HepG2 (cell line): ENCODE measurements at regions not wholly inside any gene's neighbourhood (a gene's known extent, or its start where the extent isn't known, plus 50 kb on each side); places are given as distances from the start of the nearest gene placed in this dataset.

Source experiments
- ATAC-seq: fragments of 200-7000 bp; cut with Tn5 transposase; 3 replicates; pipeline ENCODE4 v1.9.1; 2020; ENCODE audit warnings: mild to moderate bottlenecking, moderate library complexity
- BruUV-seq: library from RNA; stranded (reverse); fragments of 400-500 nt; replicated peaks from 2 replicates; lab custom pipeline; 2021; lab: Mats Ljungman, UMichigan
- CTCF ChIA-PET: fragments of 300-600 bp; formaldehyde crosslinking; extraction: SDS; loops from one replicate; lab custom pipeline; 2021; ENCODE audit warnings: low total read pairs, inconsistent platforms, low intra/inter-chr PET ratio; lab: Yijun Ruan, JAX
- POLR2A ChIA-PET: fragments of 350-600 bp; sonication (Branson Sonifier 250); formaldehyde crosslinking; loops from one replicate; lab custom pipeline; 2020; ENCODE audit warnings: antibody characterized with exemption, inconsistent platforms; lab: Yijun Ruan, JAX
- DNase-seq: peaks from one replicate; pipeline ENCODE4 v3.0.0-alpha.2; 2015; ENCODE audit warnings: low spot score
- FAIRE-seq: peaks from 3 replicates; lab custom pipeline; 2011; peaks lifted over from hg19 to GRCh38; lab: Jason Lieb, UNC
- H2AFZ ChIP-seq: one replicate; pipeline ENCODE4 v1.6.1; 2011; ENCODE audit warnings: low read length, inconsistent platforms
- H3K27ac ChIP-seq: fragments of 300-600 bp; 3 replicates; pipeline ENCODE4 v1.8.0; 2011; ENCODE audit warnings: mixed run types, mild to moderate bottlenecking, mixed read lengths, low read length, inconsistent platforms; ENCODE audit not compliant: insufficient read depth; ENCODE audit errors: extremely low read length
- H3K27me3 ChIP-seq, 2 experiments: fragments of 200-600 bp in 1 of 2; 2 replicates in 1 of 2; 3 replicates in 1 of 2; pipeline versions ENCODE4 v1.6.0 to v1.8.0; 2011; ENCODE audit warnings: low read length in 2 of 2, mild to moderate bottlenecking in 2 of 2, moderate library complexity in 2 of 2, inconsistent platforms in 1 of 2; ENCODE audit not compliant: insufficient read depth in 2 of 2, control insufficient read depth in 1 of 2
- H3K36me3 ChIP-seq, 2 experiments: fragments of 200-600 bp in 1 of 2; replicated peaks in 1 of 2; 2 replicates in 1 of 2; 3 replicates in 1 of 2; pipeline versions ENCODE4 v1.5.1 to v1.8.0; 2011; ENCODE audit warnings: low read length in 2 of 2, inconsistent platforms in 1 of 2; ENCODE audit not compliant: insufficient read depth in 2 of 2, control insufficient read depth in 1 of 2
- H3K4me1 ChIP-seq: 2 replicates; pipeline ENCODE4 v1.5.1; 2012; ENCODE audit warnings: low read length, inconsistent platforms; ENCODE audit not compliant: insufficient read depth
- H3K4me2 ChIP-seq: 2 replicates; pipeline ENCODE4 v1.6.0; 2011; ENCODE audit warnings: low read depth, low read length, inconsistent platforms
- H3K4me3 ChIP-seq, 3 experiments: fragments of 200-600 bp in 1 of 3; sonication (generic), shearing (Covaris generic) in 1 of 3; replicated peaks in 1 of 3; 2 replicates each; pipeline ENCODE4 v1.5.1; 2011 to 2016; ENCODE audit warnings: low read length in 3 of 3, inconsistent platforms in 2 of 3, low read depth in 2 of 3, mild to moderate bottlenecking in 2 of 3, control low read depth in 1 of 3, mixed read lengths in 1 of 3; ENCODE audit not compliant: insufficient read depth in 1 of 3
- H3K79me2 ChIP-seq: one replicate; pipeline ENCODE4 v1.6.1; 2011; ENCODE audit warnings: low read length, inconsistent platforms; ENCODE audit not compliant: insufficient read depth
- H3K9ac ChIP-seq: 2 replicates; pipeline ENCODE4 v1.6.0; 2011; ENCODE audit warnings: mild to moderate bottlenecking, low read depth, low read length, inconsistent platforms; ENCODE audit not compliant: insufficient read depth
- H3K9me3 ChIP-seq: 2 replicates; pipeline ENCODE4 v1.5.1; 2012; ENCODE audit warnings: mild to moderate bottlenecking, low read length
- H4K20me1 ChIP-seq: 2 replicates; pipeline ENCODE4 v1.6.0; 2011; ENCODE audit warnings: inconsistent platforms, mild to moderate bottlenecking, low read length, moderate library complexity; ENCODE audit not compliant: insufficient read depth
- EED ChIP-seq: sonication (generic); formaldehyde crosslinking; IDR thresholded peaks from 2 replicates; pipeline ENCODE4 v1.5.0; 2020; ENCODE audit warnings: mild to moderate bottlenecking, missing genetic modification reagents
- IKZF1 ChIP-seq: fragments of 450-650 bp; IDR thresholded peaks from 2 replicates; pipeline ENCODE4 v1.7.1; 2016
- RNF2 ChIP-seq: fragments of 450-650 bp; conservative IDR thresholded peaks from 2 replicates; pipeline ENCODE4 v1.6.1; 2016; ENCODE audit warnings: low read depth
- SMC3 ChIP-seq: IDR thresholded peaks from 2 replicates; pipeline ENCODE4 v1.6.1; 2011; ENCODE audit warnings: low read length, improper control_type of control experiment
- STAG1 ChIP-seq: sonication (generic); formaldehyde crosslinking; IDR thresholded peaks from 2 replicates; pipeline ENCODE4 v1.4.0; 2020; ENCODE audit warnings: missing genetic modification reagents
- ZNF354B ChIP-seq: sonication (generic); formaldehyde crosslinking; IDR thresholded peaks from 2 replicates; pipeline ENCODE4 v1.8.0; 2022; ENCODE audit warnings: mild to moderate bottlenecking, missing genetic modification reagents
- WGBS: methylation state at CpG from one replicate; pipeline ENCODE4 v1.1.6; 2017; ENCODE audit warnings: low lambda C conversion rate; 5-methylcytosine and 5-hydroxymethylcytosine counted together
- in situ Hi-C: cut with HindIII; loops from 2 replicates; pipeline ENCODE4 v1.10.0; 2017; ENCODE audit warnings: low pct_unique_long_range_greater_than_20kb; ENCODE audit not compliant: extremely low pct_ligation_motif_present
- intact Hi-C: fragments of 100-400 bp; cut with micrococcal nuclease; formaldehyde crosslinking; loops from one replicate; pipeline ENCODE4 v1.10.0; 2022; ENCODE audit not compliant: unreplicated experiment
- TF ChIP-seq, protein P1 (sequence below): sonication (generic); formaldehyde crosslinking; IDR thresholded peaks from 2 replicates; pipeline ENCODE4 v1.5.0; 2020; ENCODE audit warnings: mild to moderate bottlenecking, missing genetic modification reagents, moderate library complexity

- BruUV-seq, result no TSS peak
- POLR2A ChIA-PET, result no interaction called here
- no peaks in the 10 kb centered on the region for H3K9me3 ChIP-seq
- 0% methylated on average over 3 of the region's 3 CpGs for WGBS
- no peak overlapping the region for H3K27ac ChIP-seq
- no peak overlapping the region for H3K4me2 ChIP-seq
- peak; percentile 29 for DNase-seq
- H3K79me2 ChIP-seq, result no peaks in the 10 kb centered on the region
- no peaks in the 10 kb centered on the region for H3K4me1 ChIP-seq
- CTCF ChIA-PET, result interaction anchor here (0.9 to 3.0 kb wide), 3 partner anchors 308 to 427 kb away, joined by 3 to 22 read pairs (median 5); no protein-coding TSS in a partner anchor
- no peaks in the 10 kb centered on the region for H4K20me1 ChIP-seq
- intact Hi-C loops, result loop anchor here (1.0 to 10.0 kb wide), 4 partner anchors 269 to 428 kb away; no protein-coding TSS in a partner anchor
- H2AFZ ChIP-seq, result no peak overlapping the region
- no peak overlapping the region for H3K4me3 ChIP-seq
- no peak for TF ChIP-seq EED
- TF ChIP-seq RNF2, result no peak
- TF ChIP-seq, protein P1, sequence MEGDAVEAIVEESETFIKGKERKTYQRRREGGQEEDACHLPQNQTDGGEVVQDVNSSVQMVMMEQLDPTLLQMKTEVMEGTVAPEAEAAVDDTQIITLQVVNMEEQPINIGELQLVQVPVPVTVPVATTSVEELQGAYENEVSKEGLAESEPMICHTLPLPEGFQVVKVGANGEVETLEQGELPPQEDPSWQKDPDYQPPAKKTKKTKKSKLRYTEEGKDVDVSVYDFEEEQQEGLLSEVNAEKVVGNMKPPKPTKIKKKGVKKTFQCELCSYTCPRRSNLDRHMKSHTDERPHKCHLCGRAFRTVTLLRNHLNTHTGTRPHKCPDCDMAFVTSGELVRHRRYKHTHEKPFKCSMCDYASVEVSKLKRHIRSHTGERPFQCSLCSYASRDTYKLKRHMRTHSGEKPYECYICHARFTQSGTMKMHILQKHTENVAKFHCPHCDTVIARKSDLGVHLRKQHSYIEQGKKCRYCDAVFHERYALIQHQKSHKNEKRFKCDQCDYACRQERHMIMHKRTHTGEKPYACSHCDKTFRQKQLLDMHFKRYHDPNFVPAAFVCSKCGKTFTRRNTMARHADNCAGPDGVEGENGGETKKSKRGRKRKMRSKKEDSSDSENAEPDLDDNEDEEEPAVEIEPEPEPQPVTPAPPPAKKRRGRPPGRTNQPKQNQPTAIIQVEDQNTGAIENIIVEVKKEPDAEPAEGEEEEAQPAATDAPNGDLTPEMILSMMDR, result peak; percentile 49
- peak; percentile 69 for TF ChIP-seq STAG1 (CRISPR knock-in tag)
- TF ChIP-seq SMC3, result peak; percentile 29
- no peak for TF ChIP-seq ZNF354B (CRISPR knock-in tag)
- no peak for TF ChIP-seq IKZF1
- TF ChIP-seq, all 625 proteins: peak for 3
- ATAC-seq (no peak), FAIRE-seq (no peak)
- Histone ChIP-seq H3K27me3 (no peaks in the 10 kb centered on the region), H3K36me3 (no peaks in the 10 kb centered on the region), H3K9ac (no peak overlapping the region)
- in situ Hi-C loops, result loop anchor here (10.0 to 25.0 kb wide), 2 partner anchors 323 to 451 kb away; no protein-coding TSS in a partner anchor
Observed at GRCh38 chr12:18861287-18861858, 123.5 kb downstream of the CAPZA3 start.
